Heart right ventricle (tissue), 16 donors: ENCODE measurements at regions not wholly inside any gene's neighbourhood (a gene's known extent, or its start where the extent isn't known, plus 50 kb on each side); places are given as distances from the start of the nearest gene placed in this dataset.

Source experiments
- ATAC-seq, 8 donors: fragments of 200-7000 bp; cut with Tn5 transposase; one replicate each; pipeline ENCODE4 v1.9.1; 2020; ENCODE audit warnings: mild to moderate bottlenecking in 8 of 8, moderate library complexity in 8 of 8, moderate number of reproducible peaks in 1 of 8
- DNase-seq, 2 donors: peaks; one replicate each; pipeline ENCODE4 v3.0.0-alpha.2; 2020
- H3K27ac ChIP-seq, 10 donors: fragments of 200-600 bp; sonication (generic) in 2 of 10; one replicate each; pipeline versions ENCODE4 v1.5.0 to v1.8.0; 2020 to 2022; ENCODE audit warnings: mild to moderate bottlenecking in 3 of 10
- H3K27me3 ChIP-seq, 7 donors: fragments of 200-600 bp; one replicate each; pipeline ENCODE4 v1.8.0; 2021 to 2022; ENCODE audit warnings: mild to moderate bottlenecking in 2 of 7
- H3K36me3 ChIP-seq, 9 donors: fragments of 200-600 bp; sonication (generic) in 1 of 9; one replicate each; pipeline versions ENCODE4 v1.5.0 to v1.8.0; 2020 to 2022; ENCODE audit warnings: mild to moderate bottlenecking in 2 of 9
- H3K4me1 ChIP-seq, 9 donors: fragments of 200-600 bp; sonication (generic) in 1 of 9; one replicate each; pipeline versions ENCODE4 v1.5.0 to v1.8.0; 2020 to 2022; ENCODE audit warnings: mild to moderate bottlenecking in 4 of 9
- H3K4me3 ChIP-seq, 10 donors: fragments of 200-600 bp; sonication (generic) in 2 of 10; one replicate each; pipeline versions ENCODE4 v1.5.0 to v1.8.0; 2020 to 2022; ENCODE audit warnings: mild to moderate bottlenecking in 7 of 10, moderate library complexity in 2 of 10
- H3K9me3 ChIP-seq, 11 donors: fragments of 200-600 bp in 10 of 11; sonication (generic) in 2 of 11; one replicate each; pipeline versions ENCODE4 v1.5.0 to v1.8.0; 2013 to 2022; ENCODE audit warnings: mild to moderate bottlenecking in 2 of 11, control low read depth in 1 of 11, moderate library complexity in 1 of 11
- WGBS, 2 donors: extraction: QIAGEN DNeasy Blood & Tissue Kit; methylation state at CpG; one replicate each; pipeline ENCODE4 v1.1.7; 2013; ENCODE audit warnings: inconsistent platforms in 1 of 2; 5-methylcytosine and 5-hydroxymethylcytosine counted together
- intact Hi-C, 10 donors: fragments of 100-400 bp; cut with DNase I; formaldehyde crosslinking; loops; one replicate each; pipeline versions ENCODE4 v1.11.1 to v1.14.2; 2022
- TF ChIP-seq, protein P1 (sequence below), 9 donors: fragments of 200-600 bp; sonication (generic) in 2 of 9; IDR thresholded peaks; one replicate each; pipeline versions ENCODE4 v1.5.0 to v1.8.0; 2021 to 2022; ENCODE audit warnings: antibody characterized with exemption in 9 of 9, mild to moderate bottlenecking in 5 of 9, moderate library complexity in 1 of 9
- donor health status: Arrhythmogenic right ventricular cardiomyopathy.
- donor health status: ischemic (EF 13 %, LVEDD 7.1; RV severe dilation, severe dysfunction).
- donor health status: healthy with polysubstance abuse.
- donor health status: DM: no; HTN: yes; CAD: no.
- donor health status: DM: no; HTN: no; CAD: no.
- donor health status: ischemic (EF 25% LVEDD 6.9; RV normal size, moderate dysfunction).
- donor health status: ischemic (EF 25% LVEDD 5.7; RV mildly dilated, moderate dysfunction).
- donor health status: healthy.
- donor health status: DM: yes; HTN: yes; CAD: no.
- donor health status: Ischemic cardiomyopathy.
- donor health status: ischemic (EF 35%, LVEDD 5.7; RV mildly dilated, moderate dysfunction).
- donor health status: nonischemic (EF 11% LVEDD 7.7; RV severe dilation, severe dysfunction).
- donor health status: DM: yes; HTN: yes; CAD: no.
- donor health status: PGD.
- donor health status: ischemic (EF 29% LVEDD 5.4; RV normal size, mild dysfunction).
- donor health status: nonischemic (EF 23%, LVEDD 6.1; RV moderate dilation, normal function).

- intact Hi-C loops: loop anchor here in 1 of 10 donors (5.0 kb wide), 1 partner anchor 158 kb away; no protein-coding TSS in a partner anchor
- no peaks in the 10 kb centered on the region for H3K27me3 ChIP-seq
- H3K27ac ChIP-seq: peak overlapping the region in 9 of 10 donors; percentile 6 to 85 (median 73)
- DNase-seq (peak in 1 of 2 donors; percentile 71), ATAC-seq (peak; percentile 80 to 97 (median 96))
- no peaks in the 10 kb centered on the region for H3K9me3 ChIP-seq
- no peaks in the 10 kb centered on the region for H3K36me3 ChIP-seq
- WGBS, 2 donors: 56 to 66% methylated on average over 5 of the region's 5 CpGs
- no peak overlapping the region for H3K4me3 ChIP-seq
- peaks cover 0 to 34% (median 7%) of the 10 kb centered on the region in 9 donors for H3K4me1 ChIP-seq
- TF ChIP-seq, protein P1, sequence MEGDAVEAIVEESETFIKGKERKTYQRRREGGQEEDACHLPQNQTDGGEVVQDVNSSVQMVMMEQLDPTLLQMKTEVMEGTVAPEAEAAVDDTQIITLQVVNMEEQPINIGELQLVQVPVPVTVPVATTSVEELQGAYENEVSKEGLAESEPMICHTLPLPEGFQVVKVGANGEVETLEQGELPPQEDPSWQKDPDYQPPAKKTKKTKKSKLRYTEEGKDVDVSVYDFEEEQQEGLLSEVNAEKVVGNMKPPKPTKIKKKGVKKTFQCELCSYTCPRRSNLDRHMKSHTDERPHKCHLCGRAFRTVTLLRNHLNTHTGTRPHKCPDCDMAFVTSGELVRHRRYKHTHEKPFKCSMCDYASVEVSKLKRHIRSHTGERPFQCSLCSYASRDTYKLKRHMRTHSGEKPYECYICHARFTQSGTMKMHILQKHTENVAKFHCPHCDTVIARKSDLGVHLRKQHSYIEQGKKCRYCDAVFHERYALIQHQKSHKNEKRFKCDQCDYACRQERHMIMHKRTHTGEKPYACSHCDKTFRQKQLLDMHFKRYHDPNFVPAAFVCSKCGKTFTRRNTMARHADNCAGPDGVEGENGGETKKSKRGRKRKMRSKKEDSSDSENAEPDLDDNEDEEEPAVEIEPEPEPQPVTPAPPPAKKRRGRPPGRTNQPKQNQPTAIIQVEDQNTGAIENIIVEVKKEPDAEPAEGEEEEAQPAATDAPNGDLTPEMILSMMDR (IDR thresholded peaks at IDR 0.05): no peak
Observed at GRCh38 chr12:28770322-28770721, 378.8 kb upstream of the FAR2 start.

DNA sequence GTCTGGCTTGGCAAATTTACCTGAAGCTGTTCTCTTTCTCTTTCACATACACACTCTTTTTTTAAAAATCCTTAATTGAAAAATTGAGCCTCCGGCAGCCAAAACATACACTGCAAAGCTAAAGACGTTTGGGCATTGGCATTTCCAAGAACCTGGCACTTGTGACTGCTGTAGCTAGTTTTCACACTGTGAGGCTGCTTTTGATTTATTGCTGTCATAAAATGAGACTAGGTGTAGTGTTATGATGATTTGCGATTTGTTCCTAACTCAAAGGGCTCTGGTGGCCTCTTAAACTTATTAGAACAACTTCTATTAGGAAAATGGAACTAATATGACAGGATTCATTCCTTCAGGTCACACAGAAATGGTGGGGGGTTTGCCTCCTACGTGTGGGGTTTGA lies 377.1 kb upstream of the FAR2 start:
- TF ChIP-seq, protein P1 (IDR thresholded peaks at IDR 0.05): no peak
- DNase-seq (no peak), ATAC-seq (no peak)
- WGBS, 2 donors: 78 to 83% methylated on average over 4 of the region's 4 CpGs
- intact Hi-C loops: loop anchor here in 1 of 10 donors (5.0 kb wide), 1 partner anchor 160 kb away; no protein-coding TSS in a partner anchor
- H3K27me3 ChIP-seq: no peaks in the 10 kb centered on the region
- no peaks in the 10 kb centered on the region for H3K36me3 ChIP-seq
- no peak overlapping the region for H3K4me3 ChIP-seq
- peaks cover 0 to 34% (median 7%) of the 10 kb centered on the region in 9 donors for H3K4me1 ChIP-seq
- no peak overlapping the region for H3K27ac ChIP-seq
- H3K9me3 ChIP-seq: no peaks in the 10 kb centered on the region

GRCh38 chr12:28775556-28775955 lies 373.5 kb upstream of the FAR2 start:
- DNase-seq: no peak
- intact Hi-C loops: no loop called here
- no peak overlapping the region for H3K4me3 ChIP-seq
- no peaks in the 10 kb centered on the region for H3K9me3 ChIP-seq
- no peaks in the 10 kb centered on the region for H3K27me3 ChIP-seq
- TF ChIP-seq, protein P1 (IDR thresholded peaks at IDR 0.05): no peak
- 97% methylated on average over 4 of the region's 4 CpGs for WGBS, 2 donors
- no peak overlapping the region for H3K27ac ChIP-seq
- no peak for ATAC-seq
- H3K36me3 ChIP-seq: no peaks in the 10 kb centered on the region
- H3K4me1 ChIP-seq: peaks cover 0 to 13% (median 0%) of the 10 kb centered on the region in 9 donors

- WGBS, 2 donors: 67 to 88% methylated on average over 1 of the region's 1 CpG
- Histone ChIP-seq H3K4me3 (no peak overlapping the region), H3K27ac (no peak overlapping the region), H3K36me3 (no peaks in the 10 kb centered on the region), H3K9me3 (no peaks in the 10 kb centered on the region), H3K27me3 (no peaks in the 10 kb centered on the region), H3K4me1 (peaks cover 0 to 7% (median 0%) of the 10 kb centered on the region in 9 donors)
- intact Hi-C loops: no loop called here
- TF ChIP-seq, protein P1 (IDR thresholded peaks at IDR 0.05): no peak
- ATAC-seq: no peak
- DNase-seq: no peak
Observed at GRCh38 chr12:28776220-28776619, 372.9 kb upstream of the FAR2 start.
